Activated CD4-positive, alpha-beta T cell treated with anti-CD3 and anti-CD28 coated beads, Interleukin-2, amount 50 U/mL, for 24 hours (primary cell): ENCODE measurements at regions not wholly inside any gene's neighbourhood (a gene's known extent, or its start where the extent isn't known, plus 50 kb on each side); places are given as distances from the start of the nearest gene placed in this dataset.

Source experiments
- DNase-seq, 2 donors: peaks; one replicate each; pipeline ENCODE4 v3.0.0-alpha.2; 2020; ENCODE audit warnings: low read depth in 1 of 2, low spot score in 1 of 2

DNA sequence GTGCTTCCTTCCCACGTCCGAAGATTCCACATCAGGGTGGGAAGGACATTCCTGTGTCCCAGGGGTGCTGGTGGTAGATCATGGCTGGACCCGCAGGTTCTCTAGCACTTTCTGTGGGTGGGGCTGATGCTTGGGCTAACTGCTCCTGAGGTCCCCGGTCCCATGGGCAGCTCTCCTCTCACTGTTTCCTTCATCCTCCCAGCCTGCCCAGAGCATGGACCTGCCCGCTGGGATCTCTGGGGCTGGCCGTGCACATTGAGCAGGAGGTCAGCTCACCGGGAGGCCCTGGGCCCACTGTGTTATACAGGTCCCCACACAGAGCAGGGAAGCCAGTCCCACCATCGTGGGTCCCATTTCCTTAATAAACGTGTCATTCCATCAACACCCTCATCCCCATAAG is 502.3 kb downstream of the TCERG1L start:
- DNase-seq: no peak

GRCh38 chr10:130809761-130810515 is 501.6 kb downstream of the TCERG1L start:
- DNase-seq: no peak

DNA sequence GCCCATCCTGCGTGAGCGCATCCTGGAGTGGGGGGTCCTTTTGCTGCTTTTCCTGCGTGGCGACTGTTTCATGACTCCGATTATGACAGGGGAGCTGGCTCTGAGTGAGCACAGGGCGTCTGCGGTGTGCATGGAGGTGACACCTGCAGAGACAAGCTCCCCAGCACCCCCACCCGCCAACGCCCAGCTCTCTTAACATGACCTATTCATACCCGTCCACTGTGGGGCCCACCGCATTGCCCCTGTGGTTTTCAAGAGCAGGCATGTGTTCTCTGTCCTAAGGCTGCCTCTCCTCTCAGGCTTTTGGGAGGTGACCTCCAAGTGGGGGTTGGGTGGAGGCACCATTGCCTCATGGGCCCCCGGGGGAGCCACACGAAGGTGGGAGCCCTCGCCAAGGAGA is 500.7 kb downstream of the TCERG1L start:
- no peak for DNase-seq

DNA sequence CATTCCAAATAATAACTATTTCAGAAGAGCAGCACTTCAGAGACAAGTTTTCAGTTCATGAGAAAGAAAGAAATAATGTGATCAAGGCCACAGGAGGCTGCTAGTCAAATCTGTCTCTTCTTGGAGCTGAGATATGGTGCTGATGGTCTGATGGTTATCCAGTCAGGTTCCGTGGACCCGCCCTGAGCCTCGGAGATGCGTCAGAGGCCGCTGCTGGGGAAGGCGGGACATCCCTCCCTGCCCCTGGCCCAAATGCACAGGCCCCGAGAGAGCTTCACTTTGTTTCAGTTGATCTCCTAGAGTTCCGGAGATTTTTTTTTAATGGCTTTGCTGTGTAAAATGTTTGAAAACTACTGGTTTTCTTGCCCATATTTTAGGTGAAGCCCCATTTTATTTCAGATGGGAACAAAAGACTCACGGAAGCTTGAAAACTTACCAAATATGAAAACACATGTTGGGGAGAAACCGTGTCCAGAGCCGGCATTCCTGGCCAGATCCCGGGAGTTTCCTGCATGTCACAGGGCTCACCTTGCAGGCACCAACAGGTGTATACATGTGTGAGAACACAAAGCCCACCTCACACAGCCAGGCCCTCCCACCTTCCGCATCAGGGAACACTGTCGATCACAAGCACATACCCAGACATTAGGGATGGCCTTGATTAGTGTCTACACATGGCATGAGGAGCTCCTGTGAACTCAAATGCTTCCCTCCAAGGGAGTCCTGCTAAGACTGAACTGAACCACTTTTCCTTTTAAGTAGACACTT is 499.0 kb downstream of the TCERG1L start:
- DNase-seq: no peak

DNA sequence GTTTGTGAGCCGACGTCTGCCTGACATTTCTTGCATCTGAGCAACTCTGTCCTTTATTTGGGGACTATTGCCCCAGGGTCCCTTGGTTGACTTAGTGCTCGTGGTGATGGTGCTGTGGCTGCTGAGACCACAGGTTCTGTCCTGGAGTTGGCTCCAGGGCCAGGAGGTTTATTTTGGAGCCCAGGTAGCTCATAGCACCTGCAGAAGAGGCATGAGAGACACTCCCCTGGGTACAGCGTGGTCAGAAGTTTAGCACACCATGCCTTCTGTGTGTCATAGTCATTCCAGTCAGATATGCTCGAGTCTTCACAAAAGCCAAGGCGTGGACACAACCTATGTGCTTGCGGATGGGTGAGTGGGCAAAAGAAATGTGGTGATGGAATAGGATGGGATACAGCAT is 496.9 kb downstream of the TCERG1L start:
- no peak for DNase-seq

GRCh38 chr10:130816116-130816901 is 495.2 kb downstream of the TCERG1L start:
- no peak for DNase-seq

GRCh38 chr10:130817046-130817624 is 494.4 kb downstream of the TCERG1L start:
- DNase-seq: no peak

GRCh38 chr10:130817674-130818073 is 493.8 kb downstream of the TCERG1L start:
- no peak for DNase-seq

DNA sequence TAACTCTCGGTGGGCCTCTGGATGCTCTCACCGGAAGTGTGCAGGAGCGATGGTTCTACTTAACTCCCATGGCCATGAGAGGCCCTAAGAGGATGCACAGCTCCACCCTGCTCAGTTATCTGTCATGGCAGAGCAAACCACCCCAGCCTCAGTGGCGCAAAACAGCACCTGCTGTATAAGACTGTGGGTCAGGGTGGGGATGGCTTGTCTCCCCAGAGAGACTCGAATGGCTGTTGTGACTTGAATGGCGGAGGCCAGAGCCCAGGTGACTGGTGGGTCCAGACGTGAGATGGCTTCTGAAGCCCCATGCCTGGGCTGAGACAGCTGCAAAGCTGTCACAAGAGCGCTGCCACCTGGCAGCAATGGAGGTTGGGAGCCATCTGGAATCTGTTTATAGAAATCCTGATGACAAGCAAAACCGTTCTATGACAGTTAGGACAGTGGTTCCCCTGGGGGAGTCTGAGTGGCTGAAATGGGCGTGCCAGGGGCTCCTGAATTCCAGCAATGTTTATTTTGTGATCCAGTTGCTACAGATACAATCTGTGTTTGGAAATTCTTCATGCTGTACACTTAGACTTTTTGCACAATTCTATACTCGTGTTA is 490.5 kb downstream of the TCERG1L start:
- DNase-seq: no peak

GRCh38 chr10:130824230-130825014 is 487.1 kb downstream of the TCERG1L start:
- DNase-seq: no peak

GRCh38 chr10:130833596-130833995 is 477.9 kb downstream of the TCERG1L start:
- DNase-seq: no peak

- DNase-seq: no peak
These were observed 477.4 kb downstream of the TCERG1L start for GRCh38 chr10:130834170-130834569.

DNA sequence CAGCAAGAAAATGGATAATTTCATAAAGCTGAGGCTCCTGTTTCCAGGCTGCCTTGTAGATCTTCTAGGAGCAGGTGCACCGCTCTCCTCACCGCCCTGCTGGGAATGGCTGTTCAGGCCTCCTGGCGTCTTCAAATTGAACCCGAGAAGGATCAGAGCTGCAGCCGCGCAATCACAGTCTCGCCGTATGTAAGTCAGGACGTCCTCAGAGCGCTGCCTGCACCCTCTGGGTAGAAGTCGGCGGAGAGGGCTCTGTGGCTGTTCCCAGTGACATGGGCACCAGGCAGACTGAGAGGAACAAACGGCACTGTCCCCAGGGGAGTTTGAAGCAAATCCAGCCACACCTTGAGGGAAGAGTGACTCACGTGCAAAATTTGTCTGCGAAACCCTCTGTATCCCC is 476.9 kb downstream of the TCERG1L start:
- DNase-seq: no peak

DNA sequence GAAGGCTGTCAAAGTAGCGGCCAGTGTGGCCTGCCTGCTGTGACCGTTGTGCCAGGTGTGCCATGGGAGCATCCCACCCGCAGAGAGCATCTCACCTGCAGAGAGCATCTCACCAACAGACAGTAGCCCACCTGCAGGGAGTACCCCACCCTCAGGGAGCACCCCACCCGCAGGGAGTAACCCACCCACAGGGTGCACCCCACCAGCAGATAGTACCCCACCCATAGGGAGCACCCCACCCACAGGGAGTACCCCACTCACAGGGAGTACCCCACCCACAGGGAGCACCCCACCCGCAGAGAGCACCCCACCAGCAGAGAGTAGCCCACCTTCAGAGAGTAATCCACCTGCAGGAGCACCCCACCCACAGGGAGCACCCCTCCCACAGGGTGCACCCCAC is 476.5 kb downstream of the TCERG1L start:
- no peak for DNase-seq

GRCh38 chr10:130836344-130836743 is 475.2 kb downstream of the TCERG1L start:
- no peak for DNase-seq

DNA sequence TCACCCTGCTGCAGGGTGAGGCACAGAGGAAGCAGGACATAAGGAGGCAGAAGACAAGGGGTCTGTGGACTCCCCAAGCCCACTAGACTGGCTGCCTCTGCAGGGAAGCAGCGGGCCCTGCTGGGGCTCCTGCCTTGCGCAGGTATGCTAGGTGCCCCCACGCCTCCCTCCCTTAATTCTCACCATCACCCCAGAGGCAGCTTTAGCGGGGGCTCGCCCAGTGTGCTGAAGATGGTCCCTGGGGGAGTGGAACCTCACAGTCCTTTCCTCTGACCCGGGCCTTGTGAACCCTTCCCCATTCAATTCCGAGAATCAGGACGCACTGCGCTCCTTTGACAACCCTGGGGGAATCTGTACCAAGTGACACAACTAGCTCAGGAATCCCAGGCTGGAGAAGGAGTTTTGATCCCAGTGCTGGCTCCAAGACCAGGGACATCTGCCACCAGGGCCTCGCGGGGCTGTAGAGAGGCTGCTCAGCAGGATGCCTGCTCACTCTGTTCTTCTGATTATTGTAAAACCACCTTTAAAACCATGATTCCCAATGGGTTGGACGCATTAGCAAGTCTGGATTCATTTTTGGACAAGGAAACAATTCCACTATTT is 468.4 kb downstream of the TCERG1L start:
- no peak for DNase-seq

- DNase-seq: no peak
These were observed 467.2 kb downstream of the TCERG1L start for GRCh38 chr10:130844310-130844709.

DNA sequence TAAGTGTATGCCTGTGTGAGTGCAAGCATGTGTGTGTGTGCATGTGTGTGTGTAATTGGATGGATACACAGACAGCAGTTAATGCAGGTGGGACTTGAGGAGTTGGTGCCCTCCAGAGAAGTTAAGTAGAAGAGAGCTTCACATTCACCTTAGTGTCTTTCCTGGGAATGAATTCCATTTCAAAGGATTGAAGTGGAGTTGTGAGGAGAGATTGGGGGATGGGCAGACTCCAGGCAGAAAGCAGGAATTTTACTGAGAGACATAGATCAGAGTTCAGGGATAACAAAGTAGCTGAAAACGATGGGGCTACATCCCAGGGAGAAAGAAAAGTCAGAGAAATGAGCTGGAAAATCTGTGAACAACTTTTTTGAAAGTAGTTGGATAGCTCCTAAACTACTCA is 464.4 kb downstream of the TCERG1L start:
- no peak for DNase-seq

DNA sequence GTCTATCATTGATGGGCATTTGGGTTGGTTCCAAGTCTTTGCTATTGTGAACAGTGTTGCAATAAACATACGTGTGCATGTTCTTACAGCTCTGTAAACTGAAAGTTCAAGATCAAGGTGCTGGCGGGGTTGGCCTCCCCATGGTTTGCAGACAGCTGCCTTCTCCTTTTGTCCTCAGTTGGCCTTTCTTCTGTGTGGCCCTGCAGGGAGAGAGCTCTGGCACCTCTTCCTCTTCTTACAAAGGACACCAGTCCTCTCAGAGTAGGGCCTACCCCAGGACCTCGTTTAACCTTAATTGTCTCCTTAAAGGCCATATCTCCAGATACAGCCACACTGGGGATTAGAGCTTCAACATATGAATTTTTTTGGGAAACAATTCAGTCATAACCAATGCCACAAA is 462.7 kb downstream of the TCERG1L start:
- DNase-seq: no peak

DNA sequence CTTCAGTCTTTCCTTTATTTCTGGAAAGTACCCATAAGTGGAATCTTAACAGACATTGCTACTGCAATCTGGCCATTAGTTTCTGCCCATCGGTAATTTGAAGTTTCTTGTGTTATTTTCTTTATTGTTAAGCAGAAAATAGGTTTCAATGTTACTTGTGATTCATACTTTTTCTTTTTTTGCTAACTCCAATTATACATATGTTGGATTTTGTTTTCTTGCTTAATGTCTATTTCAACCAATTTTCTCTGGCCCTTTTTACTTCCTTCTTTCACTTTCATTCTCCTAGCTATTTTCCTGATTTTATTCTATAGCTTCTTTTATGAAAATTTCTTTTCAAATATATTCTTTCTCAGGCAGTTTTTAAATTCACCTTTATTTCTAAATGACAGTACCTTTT is 457.4 kb downstream of the TCERG1L start:
- DNase-seq: no peak
